CD1c-positive myeloid dendritic cell (primary cell): ENCODE measurements at regions not wholly inside any gene's neighbourhood (a gene's known extent, or its start where the extent isn't known, plus 50 kb on each side); places are given as distances from the start of the nearest gene placed in this dataset.
A peak's percentile ranks its signal among the peaks of the same experiment; 100 is the strongest.

Experiments
- DNase-seq: peaks from one replicate; pipeline ENCODE4 v3.0.0-alpha.2; 2016; ENCODE audit errors: extremely low spot score

GRCh38 chr3:59593380-59593779 is 543.6 kb upstream of the CFAP20DC start:
- no peak for DNase-seq

- no peak for DNase-seq
Observed at GRCh38 chr3:59580996-59581395, 531.2 kb upstream of the CFAP20DC start.

- DNase-seq: no peak
Observed at GRCh38 chr3:59580499-59580898, 530.7 kb upstream of the CFAP20DC start.

GRCh38 chr3:59578129-59578528 is 528.3 kb upstream of the CFAP20DC start:
- no peak for DNase-seq

GRCh38 chr3:59576606-59577005 is 526.8 kb upstream of the CFAP20DC start:
- DNase-seq: no peak

- DNase-seq: peak; percentile 77
Observed at GRCh38 chr3:59575113-59576001, 525.5 kb upstream of the CFAP20DC start.

GRCh38 chr3:59573911-59574310 is 524.1 kb upstream of the CFAP20DC start:
- DNase-seq: no peak

GRCh38 chr3:59572106-59572505 is 522.3 kb upstream of the CFAP20DC start:
- no peak for DNase-seq

GRCh38 chr3:59570806-59571205 is 521.0 kb upstream of the CFAP20DC start:
- no peak for DNase-seq

GRCh38 chr3:59567661-59568060 is 517.8 kb upstream of the CFAP20DC start:
- DNase-seq: no peak

GRCh38 chr3:59566481-59566975 is 516.7 kb upstream of the CFAP20DC start:
- no peak for DNase-seq

GRCh38 chr3:59565125-59565524 is 515.3 kb upstream of the CFAP20DC start:
- DNase-seq: no peak

- DNase-seq: no peak
Observed at GRCh38 chr3:59563966-59564365, 514.1 kb upstream of the CFAP20DC start.

GRCh38 chr3:59563072-59563605 is 513.3 kb upstream of the CFAP20DC start:
- no peak for DNase-seq

- peak; percentile 33 for DNase-seq
Observed at GRCh38 chr3:59559721-59560435, 510.1 kb upstream of the CFAP20DC start.

GRCh38 chr3:59558906-59559720 is 509.3 kb upstream of the CFAP20DC start:
- no peak for DNase-seq

GRCh38 chr3:59555593-59556315 is 505.9 kb upstream of the CFAP20DC start:
- DNase-seq: peak; percentile 2

GRCh38 chr3:59553076-59553475 is 503.3 kb upstream of the CFAP20DC start:
- DNase-seq: no peak

- no peak for DNase-seq
Observed at GRCh38 chr3:59551834-59552233, 502.0 kb upstream of the CFAP20DC start.

- DNase-seq: no peak
Observed at GRCh38 chr3:59549962-59550361, 500.1 kb upstream of the CFAP20DC start.

GRCh38 chr3:59547874-59548273 is 498.0 kb upstream of the CFAP20DC start:
- DNase-seq: no peak
